ENCODE measurements at regions not wholly inside any gene's neighbourhood (a gene's known extent, or its start where the extent isn't known, plus 50 kb on each side); places are given as distances from the start of the nearest gene placed in this dataset.

DNA sequence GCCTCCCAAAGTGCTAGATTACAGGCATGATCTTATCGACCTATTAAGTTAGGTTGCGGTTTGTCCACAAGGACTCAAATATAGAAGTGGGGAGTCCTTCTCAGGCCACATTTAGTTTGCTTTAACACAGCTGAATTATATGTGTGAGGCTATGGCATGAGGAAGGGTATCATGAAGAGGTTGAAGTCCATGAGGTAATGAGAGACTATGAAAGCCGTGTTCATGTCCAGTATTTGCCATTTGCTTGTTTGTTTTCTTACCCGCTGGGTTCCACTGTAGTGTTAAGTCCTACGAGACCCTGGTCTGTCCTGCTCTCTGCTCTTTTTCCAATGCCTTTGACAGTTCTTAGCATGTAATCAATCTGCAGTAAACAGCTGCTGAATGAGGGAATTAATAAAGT lies 1072.4 kb upstream of the EEF2KMT start:
- no peak for DNase-seq (ENCODE audit: low read depth in 1 of 2, low spot score in 1 of 2)

- no peak for DNase-seq (ENCODE audit: low read depth in 1 of 2, low spot score in 1 of 2)
Measured at GRCh38 chr16:6165330-6165979, 1067.9 kb upstream of the EEF2KMT start.

DNA sequence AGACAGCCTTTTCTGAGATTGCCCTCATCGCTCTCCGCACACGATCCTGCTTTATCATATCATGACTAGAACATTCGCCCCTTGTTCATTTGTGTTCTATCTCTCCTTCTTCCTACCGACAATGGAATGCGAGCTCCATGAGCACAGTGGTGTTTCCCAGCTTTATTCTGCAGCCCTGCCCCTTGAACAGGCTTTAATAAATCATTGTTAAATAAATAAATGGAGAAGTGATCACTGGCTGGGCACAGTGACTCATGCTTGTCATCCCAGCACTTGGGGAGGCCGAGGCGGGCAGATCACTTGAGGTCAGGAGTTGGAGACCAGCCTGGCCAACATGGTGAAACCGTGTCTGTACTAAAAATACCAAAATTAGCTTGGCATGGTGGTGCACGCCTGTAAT lies 1063.3 kb upstream of the EEF2KMT start:
- no peak for DNase-seq (ENCODE audit: low read depth in 1 of 2, low spot score in 1 of 2)

- DNase-seq (ENCODE audit: low read depth in 1 of 2, low spot score in 1 of 2), result no peak
Measured at GRCh38 chr16:6160303-6160702, 1062.7 kb upstream of the EEF2KMT start.

DNA sequence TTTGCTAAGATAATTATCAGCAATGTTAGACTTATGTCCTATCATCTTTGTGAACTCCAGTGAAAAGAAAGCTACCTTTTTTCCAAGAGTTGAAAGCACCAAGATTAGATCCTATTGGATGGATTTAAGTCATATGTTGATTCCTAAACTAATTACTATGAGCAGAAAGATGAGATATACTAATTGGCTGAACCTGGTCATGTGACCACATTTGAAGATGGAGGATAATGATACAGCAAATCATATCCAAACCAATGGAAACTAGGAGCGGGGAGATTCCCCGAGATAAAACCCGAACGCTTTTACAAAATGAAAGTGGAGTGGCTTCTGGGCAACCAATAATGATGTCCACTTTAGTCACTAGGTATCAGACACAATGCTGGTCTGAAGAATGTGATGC lies 1060.2 kb upstream of the EEF2KMT start:
- no peak for DNase-seq (ENCODE audit: low read depth in 1 of 2, low spot score in 1 of 2)

DNA sequence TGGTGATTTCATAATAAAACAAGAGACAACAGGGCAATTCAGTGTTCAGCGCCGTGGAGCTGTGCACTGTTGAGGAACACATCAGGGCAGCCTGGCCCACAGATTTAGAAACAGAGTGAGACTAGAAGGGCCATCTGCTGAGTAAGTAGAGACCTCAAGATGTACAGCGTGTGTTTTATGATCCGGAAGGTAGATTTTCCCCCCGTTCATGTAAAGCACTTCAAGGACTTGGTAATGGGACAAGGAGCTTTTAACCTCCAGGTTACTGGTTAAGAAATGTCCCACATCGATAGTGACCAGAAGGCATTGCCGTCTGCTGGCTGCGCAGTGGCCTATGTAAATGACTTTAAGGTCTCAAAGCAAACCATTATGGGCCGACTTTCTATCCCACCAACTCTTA lies 1057.7 kb upstream of the EEF2KMT start:
- DNase-seq (ENCODE audit: low read depth in 1 of 2, low spot score in 1 of 2), result no peak

GRCh38 chr16:6153901-6154300 lies 1056.3 kb upstream of the EEF2KMT start:
- no peak for DNase-seq (ENCODE audit: low read depth in 1 of 2, low spot score in 1 of 2)

DNA sequence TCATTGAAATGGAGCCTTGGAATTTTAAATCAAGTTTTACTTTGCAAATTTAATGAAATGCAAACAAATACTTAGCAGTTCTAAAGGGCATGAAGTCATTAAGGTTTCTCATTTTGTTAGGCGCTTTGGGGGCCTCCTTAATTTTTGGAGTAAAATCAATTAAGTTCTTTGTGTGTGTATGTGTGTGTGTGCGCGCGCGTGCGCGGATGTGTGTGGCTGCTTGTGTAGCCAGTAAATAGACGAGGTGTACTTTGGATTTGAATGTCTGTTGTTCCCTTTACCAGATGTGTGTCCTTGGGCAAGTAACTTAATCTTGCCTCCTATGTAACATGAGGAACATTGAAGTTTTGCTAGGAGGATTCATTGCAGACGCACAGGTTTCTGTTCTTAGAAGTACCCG lies 1051.4 kb upstream of the EEF2KMT start:
- DNase-seq (ENCODE audit: low read depth in 1 of 2, low spot score in 1 of 2), result no peak

GRCh38 chr16:6148361-6148760 lies 1050.8 kb upstream of the EEF2KMT start:
- DNase-seq (ENCODE audit: low read depth in 1 of 2, low spot score in 1 of 2), result no peak

GRCh38 chr16:6146874-6147425 lies 1049.4 kb upstream of the EEF2KMT start:
- DNase-seq (ENCODE audit: low read depth in 1 of 2, low spot score in 1 of 2), result no peak

DNA sequence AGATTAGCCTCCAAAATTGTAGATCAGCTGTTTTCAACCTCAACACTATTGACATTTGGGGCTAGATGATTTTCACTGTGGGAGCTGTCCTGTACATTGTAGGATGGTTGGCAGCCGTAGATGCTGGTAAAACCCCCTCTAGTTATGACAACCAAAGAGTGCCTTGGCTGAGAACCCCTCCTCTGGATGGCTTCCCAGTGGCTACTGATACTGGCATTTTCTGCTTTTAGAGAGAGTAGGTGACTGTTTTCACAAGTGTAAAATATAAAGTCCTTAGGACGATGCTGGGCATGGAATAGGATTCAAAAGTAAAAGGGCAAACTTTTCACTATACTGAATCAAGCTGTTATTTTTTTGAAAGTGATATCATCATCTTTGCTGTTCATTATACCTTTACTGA lies 1048.8 kb upstream of the EEF2KMT start:
- DNase-seq (ENCODE audit: low read depth in 1 of 2, low spot score in 1 of 2), result no peak

GRCh38 chr16:6144463-6144862 lies 1046.9 kb upstream of the EEF2KMT start:
- no peak for DNase-seq (ENCODE audit: low read depth in 1 of 2, low spot score in 1 of 2)

- no peak for DNase-seq (ENCODE audit: low read depth in 1 of 2, low spot score in 1 of 2)
Measured at GRCh38 chr16:6143020-6143419, 1045.4 kb upstream of the EEF2KMT start.

- DNase-seq (ENCODE audit: low read depth in 1 of 2, low spot score in 1 of 2), result no peak
Measured at GRCh38 chr16:6133009-6133557, 1035.5 kb upstream of the EEF2KMT start.

DNA sequence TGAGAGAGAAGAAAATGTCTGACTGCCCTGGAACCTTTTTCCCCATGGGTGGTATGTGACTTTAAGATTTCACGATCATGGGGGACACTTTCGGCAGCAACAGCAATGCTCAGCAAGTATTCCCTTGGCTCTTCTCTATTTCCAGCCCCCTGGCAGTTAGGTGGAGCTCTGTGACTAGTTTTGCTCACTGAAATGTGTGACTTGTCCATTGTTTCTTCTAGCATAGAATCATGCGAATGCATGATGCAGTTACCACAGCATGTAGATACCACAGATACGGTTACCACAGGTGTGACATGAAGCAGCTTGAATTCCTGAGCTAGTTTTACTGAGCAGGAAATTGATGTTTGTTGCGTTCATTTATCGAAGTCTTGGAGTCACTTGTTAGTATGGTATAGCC lies 1034.5 kb upstream of the EEF2KMT start:
- no peak for DNase-seq (ENCODE audit: low read depth in 1 of 2, low spot score in 1 of 2)

GRCh38 chr16:6131526-6132050 lies 1034.0 kb upstream of the EEF2KMT start:
- DNase-seq (ENCODE audit: low read depth in 1 of 2, low spot score in 1 of 2), result no peak

DNA sequence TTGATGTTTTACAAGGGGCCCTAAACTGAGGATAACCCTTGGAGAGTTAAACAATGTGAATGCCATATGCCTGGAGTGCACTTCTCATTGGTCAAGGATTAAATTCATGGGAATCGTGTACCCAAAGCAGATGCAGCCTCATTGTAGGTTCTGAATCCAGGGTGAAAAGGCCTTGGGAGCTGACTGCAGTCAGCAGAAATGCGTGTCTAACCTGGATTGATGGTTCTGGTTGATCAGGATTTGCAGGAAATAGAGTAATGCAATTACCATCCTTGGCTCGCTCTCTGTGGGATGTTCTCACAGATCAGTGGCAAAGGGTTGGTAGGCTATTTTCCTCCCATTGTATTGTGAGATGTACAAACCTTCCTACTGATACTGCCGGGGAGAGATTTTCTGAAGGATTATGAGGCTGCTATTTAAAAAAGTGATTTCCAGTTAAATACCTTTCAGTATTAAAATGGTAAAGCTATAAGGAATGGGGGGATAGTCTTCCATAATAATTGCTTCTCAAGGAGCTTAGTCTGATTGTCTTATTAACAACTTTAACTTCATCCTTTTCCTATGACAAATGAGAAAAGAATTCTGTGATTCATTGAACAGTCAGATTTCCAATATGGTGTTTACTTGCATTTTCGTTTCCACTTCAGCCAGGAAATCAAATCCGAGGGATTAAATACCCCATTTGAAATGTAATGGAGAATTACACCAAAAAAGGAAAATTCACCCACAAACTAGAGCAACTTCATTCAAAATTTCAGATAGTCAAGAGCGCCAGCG lies 1028.1 kb upstream of the EEF2KMT start:
- no peak for DNase-seq (ENCODE audit: low read depth in 1 of 2, low spot score in 1 of 2)

- no peak for DNase-seq (ENCODE audit: low read depth in 1 of 2, low spot score in 1 of 2)
Measured at GRCh38 chr16:6124136-6124535, 1026.5 kb upstream of the EEF2KMT start.

GRCh38 chr16:6122401-6122800 lies 1024.8 kb upstream of the EEF2KMT start:
- DNase-seq (ENCODE audit: low read depth in 1 of 2, low spot score in 1 of 2), result no peak

DNA sequence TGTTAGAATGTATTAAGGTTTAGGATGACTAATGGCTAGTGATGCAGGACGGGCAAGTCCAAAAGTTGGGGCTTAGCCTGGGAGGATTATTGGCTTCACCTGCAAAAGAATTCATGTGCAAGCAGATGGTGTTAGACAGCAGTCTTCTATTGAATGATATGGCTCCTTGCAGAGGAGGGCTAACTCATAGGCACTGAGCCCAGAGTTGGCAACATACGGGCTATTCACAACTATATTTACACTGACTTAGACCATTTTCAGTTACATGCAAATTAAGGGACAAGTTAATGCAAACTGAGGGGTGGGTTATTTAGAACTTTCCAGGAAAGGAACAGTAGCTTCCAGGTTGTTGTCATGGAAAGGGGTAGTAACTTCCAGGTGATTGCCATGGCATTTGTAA lies 1017.1 kb upstream of the EEF2KMT start:
- DNase-seq (ENCODE audit: low read depth in 1 of 2, low spot score in 1 of 2), result no peak

DNA sequence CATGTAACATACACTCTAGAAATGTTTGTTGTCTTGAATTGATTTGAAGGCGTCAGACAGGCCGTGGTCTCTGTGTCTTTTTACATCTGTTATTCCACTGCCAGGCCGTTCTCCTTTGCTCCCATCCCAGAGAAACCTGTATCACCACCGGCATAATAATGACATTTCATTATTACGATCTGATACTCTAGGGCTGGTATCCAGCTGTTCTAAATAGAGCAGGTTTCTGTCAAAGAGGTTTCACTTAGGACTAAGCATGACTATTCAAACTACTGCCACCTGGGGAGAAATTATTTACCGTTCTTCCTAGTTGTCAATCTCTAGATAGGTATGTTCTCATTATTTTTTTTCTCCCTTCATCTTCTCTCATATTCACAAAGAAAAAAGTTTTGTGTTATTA lies 1016.2 kb upstream of the EEF2KMT start:
- no peak for DNase-seq (ENCODE audit: low read depth in 1 of 2, low spot score in 1 of 2)

GRCh38 chr16:6112700-6113099 lies 1015.1 kb upstream of the EEF2KMT start:
- no peak for DNase-seq (ENCODE audit: low read depth in 1 of 2, low spot score in 1 of 2)
